ENCODE measurements at regions not wholly inside any gene's neighbourhood (a gene's known extent, or its start where the extent isn't known, plus 50 kb on each side); places are given as distances from the start of the nearest gene placed in this dataset.

- DNase-seq = no peak
Measured at GRCh38 chr20:52859156-52859876, 112.8 kb upstream of the TSHZ2 start.

GRCh38 chr20:52852714-52853113 lies 119.4 kb upstream of the TSHZ2 start:
- DNase-seq = no peak

GRCh38 chr20:52847731-52848359 lies 124.3 kb upstream of the TSHZ2 start:
- no peak for DNase-seq

GRCh38 chr20:52847029-52847660 lies 125.0 kb upstream of the TSHZ2 start:
- DNase-seq = no peak

- no peak for DNase-seq
Measured at GRCh38 chr20:52845044-52845443, 127.1 kb upstream of the TSHZ2 start.

GRCh38 chr20:52843425-52843824 lies 128.7 kb upstream of the TSHZ2 start:
- no peak for DNase-seq

GRCh38 chr20:52841003-52841402 lies 131.2 kb upstream of the TSHZ2 start:
- DNase-seq = no peak

GRCh38 chr20:52840041-52840440 lies 132.1 kb upstream of the TSHZ2 start:
- no peak for DNase-seq

GRCh38 chr20:52838510-52839241 lies 133.5 kb upstream of the TSHZ2 start:
- DNase-seq = no peak

GRCh38 chr20:52837378-52837777 lies 134.8 kb upstream of the TSHZ2 start:
- DNase-seq = no peak

GRCh38 chr20:52833901-52834300 lies 138.3 kb upstream of the TSHZ2 start:
- DNase-seq = no peak

- DNase-seq = no peak
Measured at GRCh38 chr20:52832151-52832774, 139.9 kb upstream of the TSHZ2 start.

- no peak for DNase-seq
Measured at GRCh38 chr20:52830598-52830997, 141.6 kb upstream of the TSHZ2 start.

GRCh38 chr20:52829111-52829510 lies 143.0 kb upstream of the TSHZ2 start:
- no peak for DNase-seq

GRCh38 chr20:52828199-52828598 lies 144.0 kb upstream of the TSHZ2 start:
- DNase-seq = no peak

GRCh38 chr20:52826722-52827121 lies 145.4 kb upstream of the TSHZ2 start:
- DNase-seq = no peak

GRCh38 chr20:52826321-52826720 lies 145.8 kb upstream of the TSHZ2 start:
- DNase-seq = no peak

GRCh38 chr20:52824494-52825216 lies 147.5 kb upstream of the TSHZ2 start:
- no peak for DNase-seq

- DNase-seq = no peak
Measured at GRCh38 chr20:52823303-52823702, 148.9 kb upstream of the TSHZ2 start.

GRCh38 chr20:52820641-52821292 lies 151.4 kb upstream of the TSHZ2 start:
- no peak for DNase-seq

- no peak for DNase-seq
Measured at GRCh38 chr20:52818491-52818890, 153.7 kb upstream of the TSHZ2 start.

- no peak for DNase-seq
Measured at GRCh38 chr20:52817981-52818380, 154.2 kb upstream of the TSHZ2 start.
